ENCODE measurements at regions not wholly inside any gene's neighbourhood (a gene's known extent, or its start where the extent isn't known, plus 50 kb on each side); places are given as distances from the start of the nearest gene placed in this dataset.

DNA sequence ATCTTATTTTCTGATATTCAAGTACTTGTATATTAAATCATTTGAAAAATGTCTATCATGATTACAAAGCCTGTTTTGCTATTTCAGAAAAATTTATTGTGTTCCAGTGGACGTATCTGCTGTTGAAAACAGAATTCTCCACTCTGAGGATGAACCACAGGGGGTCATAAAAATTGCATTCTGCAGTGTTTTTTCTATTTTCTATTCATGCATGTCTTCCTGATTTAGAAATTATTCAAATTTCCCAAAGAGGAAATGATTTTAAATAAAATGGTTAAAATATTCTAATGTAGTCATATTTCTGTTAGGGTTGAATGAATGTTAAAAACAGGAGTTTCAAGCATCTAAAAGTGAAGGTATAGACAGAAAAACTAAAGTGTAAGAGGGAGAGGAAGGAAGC is 111.5 kb upstream of the ANKRD55 start:
- TF ChIP-seq, protein P1, sequence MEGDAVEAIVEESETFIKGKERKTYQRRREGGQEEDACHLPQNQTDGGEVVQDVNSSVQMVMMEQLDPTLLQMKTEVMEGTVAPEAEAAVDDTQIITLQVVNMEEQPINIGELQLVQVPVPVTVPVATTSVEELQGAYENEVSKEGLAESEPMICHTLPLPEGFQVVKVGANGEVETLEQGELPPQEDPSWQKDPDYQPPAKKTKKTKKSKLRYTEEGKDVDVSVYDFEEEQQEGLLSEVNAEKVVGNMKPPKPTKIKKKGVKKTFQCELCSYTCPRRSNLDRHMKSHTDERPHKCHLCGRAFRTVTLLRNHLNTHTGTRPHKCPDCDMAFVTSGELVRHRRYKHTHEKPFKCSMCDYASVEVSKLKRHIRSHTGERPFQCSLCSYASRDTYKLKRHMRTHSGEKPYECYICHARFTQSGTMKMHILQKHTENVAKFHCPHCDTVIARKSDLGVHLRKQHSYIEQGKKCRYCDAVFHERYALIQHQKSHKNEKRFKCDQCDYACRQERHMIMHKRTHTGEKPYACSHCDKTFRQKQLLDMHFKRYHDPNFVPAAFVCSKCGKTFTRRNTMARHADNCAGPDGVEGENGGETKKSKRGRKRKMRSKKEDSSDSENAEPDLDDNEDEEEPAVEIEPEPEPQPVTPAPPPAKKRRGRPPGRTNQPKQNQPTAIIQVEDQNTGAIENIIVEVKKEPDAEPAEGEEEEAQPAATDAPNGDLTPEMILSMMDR (conservative IDR thresholded peaks at IDR 0.05 in 1 of 2, IDR thresholded peaks at IDR 0.05 in 1 of 2; ENCODE audit: extremely low read depth in 1 of 2, insufficient read depth in 1 of 2, low read depth in 1 of 2, low read length in 2 of 2): no peak
- no peak for TF ChIP-seq EZH2 (IDR thresholded peaks at IDR 0.05; ENCODE audit: borderline replicate concordance, low read length)

All from mammary epithelial cell (primary cell).